Activated T-cell treated with anti-CD3 and anti-CD28 coated beads, Interleukin-2, amount 50 U/mL, for 24 hours (primary cell): ENCODE measurements at regions not wholly inside any gene's neighbourhood (a gene's known extent, or its start where the extent isn't known, plus 50 kb on each side); places are given as distances from the start of the nearest gene placed in this dataset.

ENCODE experiments used
- DNase-seq: peaks from one replicate; pipeline ENCODE4 v3.0.0-alpha.2; 2020
- H3K27ac Mint-ChIP-seq: 2 replicates; pipeline ENCODE4 v1.8.0; 2020; ENCODE audit warnings: mild to moderate bottlenecking, mixed read lengths
- H3K27me3 Mint-ChIP-seq: 2 replicates; pipeline ENCODE4 v1.8.0; 2020; ENCODE audit warnings: mixed read lengths
- H3K36me3 Mint-ChIP-seq: 2 replicates; pipeline ENCODE4 v1.8.0; 2020; ENCODE audit warnings: low read depth, mixed read lengths
- H3K4me1 Mint-ChIP-seq: 2 replicates; pipeline ENCODE4 v1.8.0; 2020; ENCODE audit warnings: low read depth, mixed read lengths
- H3K4me3 Mint-ChIP-seq: 2 replicates; pipeline ENCODE4 v1.8.0; 2020; ENCODE audit warnings: mild to moderate bottlenecking, moderate library complexity, mixed read lengths
- H3K9me3 Mint-ChIP-seq: 2 replicates; pipeline ENCODE4 v1.8.0; 2020; ENCODE audit warnings: mixed read lengths

DNA sequence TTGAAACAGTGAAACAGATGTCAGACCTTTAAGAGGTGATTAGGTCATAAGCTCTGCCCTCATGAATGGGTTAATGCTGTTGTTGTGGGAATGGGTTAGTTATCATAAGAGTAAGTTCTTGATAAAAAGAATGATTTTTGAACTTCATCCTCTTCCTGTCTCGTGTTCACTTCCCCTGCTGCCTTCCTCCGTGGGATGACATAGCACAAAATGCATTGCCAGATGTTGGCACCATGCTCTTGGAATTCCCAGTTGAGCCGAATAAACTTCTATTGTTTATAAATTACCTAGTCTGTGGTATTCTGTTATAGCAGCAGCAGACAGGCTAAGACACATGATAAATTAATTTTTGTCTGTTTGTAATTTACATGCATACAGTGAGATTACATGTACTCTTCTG, 112.0 kb upstream of the LRRC7 start:
- Mint-ChIP-seq H3K27me3 (no peaks in the 10 kb centered on the region), H3K36me3 (no peaks in the 10 kb centered on the region), H3K27ac (no peak overlapping the region), H3K9me3 (peaks cover 18% of the 10 kb centered on the region), H3K4me3 (no peak overlapping the region), H3K4me1 (no peaks in the 10 kb centered on the region)
- DNase-seq, result no peak

- no peaks in the 10 kb centered on the region for H3K36me3 Mint-ChIP-seq
These were observed 108.5 kb upstream of the LRRC7 start for GRCh38 chr1:69459244-69459643.

GRCh38 chr1:69475021-69475420, 92.7 kb upstream of the LRRC7 start:
- peaks cover 13% of the 10 kb centered on the region for H3K9me3 Mint-ChIP-seq
- H3K36me3 Mint-ChIP-seq, result no peaks in the 10 kb centered on the region
- no peak overlapping the region for H3K4me3 Mint-ChIP-seq
- DNase-seq, result no peak
- H3K27ac Mint-ChIP-seq, result no peak overlapping the region
- no peaks in the 10 kb centered on the region for H3K4me1 Mint-ChIP-seq
- H3K27me3 Mint-ChIP-seq, result no peaks in the 10 kb centered on the region

More at GRCh38 chr1:69459244-69459643, 108.5 kb upstream of the LRRC7 start:
- H3K4me1 Mint-ChIP-seq, result no peaks in the 10 kb centered on the region
- no peak for DNase-seq
- H3K9me3 Mint-ChIP-seq, result peaks cover 12% of the 10 kb centered on the region
- no peaks in the 10 kb centered on the region for H3K27me3 Mint-ChIP-seq
- no peak overlapping the region for H3K27ac Mint-ChIP-seq
- H3K4me3 Mint-ChIP-seq, result no peak overlapping the region

DNA sequence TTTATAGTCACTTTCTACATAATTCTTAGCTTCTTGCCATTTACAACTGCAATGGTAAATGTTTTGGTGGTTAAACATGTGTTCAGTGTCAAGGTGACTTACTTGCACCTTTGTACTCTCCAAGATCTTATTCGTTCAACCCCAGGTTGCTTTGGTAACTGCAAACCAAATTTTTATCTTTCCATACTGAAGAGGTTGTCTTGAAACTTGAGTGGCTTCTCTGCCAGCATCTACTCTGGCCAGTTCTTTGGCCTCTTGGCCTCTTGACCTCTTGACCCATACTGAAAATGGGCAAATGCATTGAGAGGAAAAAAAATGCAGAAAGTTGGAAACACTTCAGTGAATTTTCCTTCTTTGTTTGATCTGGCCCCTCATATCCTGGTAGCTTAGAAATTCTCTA, 88.0 kb upstream of the LRRC7 start:
- no peaks in the 10 kb centered on the region for H3K27me3 Mint-ChIP-seq
- no peak for DNase-seq
- H3K27ac Mint-ChIP-seq, result no peak overlapping the region
- H3K4me3 Mint-ChIP-seq, result no peak overlapping the region
- peaks cover 9% of the 10 kb centered on the region for H3K9me3 Mint-ChIP-seq
- H3K36me3 Mint-ChIP-seq, result no peaks in the 10 kb centered on the region
- H3K4me1 Mint-ChIP-seq, result no peaks in the 10 kb centered on the region

DNA sequence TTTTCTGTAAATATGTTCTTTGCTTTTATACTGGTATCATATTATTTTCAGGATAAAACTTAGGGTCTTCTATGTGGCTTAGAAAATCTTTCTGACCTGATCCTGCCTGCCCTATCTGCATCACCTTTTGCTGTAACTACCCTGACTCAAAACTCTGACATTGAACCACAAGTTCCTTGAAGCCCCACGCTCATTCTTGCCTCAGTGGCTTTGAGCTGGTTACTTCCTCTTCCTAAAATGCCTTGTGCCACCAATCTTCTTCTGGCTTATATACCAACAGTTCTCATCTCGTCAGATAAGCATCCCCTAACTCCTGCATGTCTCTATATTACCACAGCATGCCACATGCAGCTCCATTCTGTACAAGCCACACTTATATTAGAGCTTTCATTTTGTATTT, 84.5 kb upstream of the LRRC7 start:
- no peak for DNase-seq
- Mint-ChIP-seq H3K36me3 (no peaks in the 10 kb centered on the region), H3K27me3 (no peaks in the 10 kb centered on the region), H3K9me3 (peaks cover 9% of the 10 kb centered on the region), H3K4me1 (no peaks in the 10 kb centered on the region), H3K27ac (no peak overlapping the region), H3K4me3 (no peak overlapping the region)

DNA sequence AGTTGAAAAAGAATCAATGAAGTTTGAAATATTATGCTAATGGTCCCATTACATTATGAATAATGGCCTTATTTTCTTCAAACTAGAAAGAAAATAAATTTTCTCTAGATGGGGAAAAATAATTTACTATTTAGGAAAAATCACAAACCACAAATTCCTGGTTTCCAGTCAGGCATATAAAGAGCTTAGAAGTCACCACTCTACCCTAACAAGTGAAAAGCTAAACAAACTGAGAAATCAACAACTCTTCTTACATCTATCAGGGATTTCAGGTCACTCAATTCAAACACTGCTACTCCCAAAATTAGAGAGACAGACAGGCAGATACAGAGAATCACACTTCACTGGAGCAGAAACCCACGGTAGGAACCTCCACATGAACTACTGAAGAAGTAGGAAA, 82.1 kb upstream of the LRRC7 start:
- H3K4me1 Mint-ChIP-seq, result no peaks in the 10 kb centered on the region
- H3K9me3 Mint-ChIP-seq, result peaks cover 8% of the 10 kb centered on the region
- H3K27me3 Mint-ChIP-seq, result no peaks in the 10 kb centered on the region
- no peak for DNase-seq
- no peak overlapping the region for H3K4me3 Mint-ChIP-seq
- no peak overlapping the region for H3K27ac Mint-ChIP-seq
- H3K36me3 Mint-ChIP-seq, result no peaks in the 10 kb centered on the region

DNA sequence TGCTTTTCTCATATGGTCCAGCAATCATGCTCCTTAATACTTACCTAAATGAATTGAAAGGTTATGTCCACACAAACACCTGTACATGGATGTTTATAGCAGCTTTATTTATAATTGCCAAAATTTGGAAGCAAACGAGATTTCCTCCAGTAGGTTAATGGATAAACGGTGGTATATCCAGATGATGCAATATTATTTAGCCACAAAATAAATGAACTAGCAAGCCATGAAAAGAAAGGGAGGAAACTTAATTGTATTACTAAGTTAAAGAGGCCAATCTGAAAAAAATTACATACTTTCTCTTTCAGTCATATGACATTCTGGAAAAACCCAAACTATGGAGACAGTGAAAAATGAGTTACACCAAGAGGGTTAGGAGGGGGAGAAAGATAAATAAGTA, 76.3 kb upstream of the LRRC7 start:
- H3K27me3 Mint-ChIP-seq, result no peaks in the 10 kb centered on the region
- no peak for DNase-seq
- H3K27ac Mint-ChIP-seq, result no peak overlapping the region
- no peaks in the 10 kb centered on the region for H3K36me3 Mint-ChIP-seq
- peaks cover 12% of the 10 kb centered on the region for H3K9me3 Mint-ChIP-seq
- H3K4me3 Mint-ChIP-seq, result no peak overlapping the region
- H3K4me1 Mint-ChIP-seq, result no peaks in the 10 kb centered on the region

- H3K27ac Mint-ChIP-seq, result no peak overlapping the region
- no peaks in the 10 kb centered on the region for H3K36me3 Mint-ChIP-seq
- no peak overlapping the region for H3K4me3 Mint-ChIP-seq
- no peak for DNase-seq
- no peaks in the 10 kb centered on the region for H3K4me1 Mint-ChIP-seq
- H3K9me3 Mint-ChIP-seq, result peaks cover 13% of the 10 kb centered on the region
- H3K27me3 Mint-ChIP-seq, result no peaks in the 10 kb centered on the region
These were observed 75.4 kb upstream of the LRRC7 start for GRCh38 chr1:69492286-69492685.

GRCh38 chr1:69494221-69494620, 73.5 kb upstream of the LRRC7 start:
- H3K9me3 Mint-ChIP-seq, result peaks cover 11% of the 10 kb centered on the region
- H3K36me3 Mint-ChIP-seq, result no peaks in the 10 kb centered on the region
- H3K27ac Mint-ChIP-seq, result no peak overlapping the region
- no peak for DNase-seq
- H3K27me3 Mint-ChIP-seq, result no peaks in the 10 kb centered on the region
- H3K4me1 Mint-ChIP-seq, result no peaks in the 10 kb centered on the region
- H3K4me3 Mint-ChIP-seq, result no peak overlapping the region

- Mint-ChIP-seq H3K27ac (no peak overlapping the region), H3K9me3 (peaks cover 3% of the 10 kb centered on the region), H3K4me3 (no peak overlapping the region), H3K4me1 (no peaks in the 10 kb centered on the region), H3K27me3 (no peaks in the 10 kb centered on the region), H3K36me3 (no peaks in the 10 kb centered on the region)
- no peak for DNase-seq
These were observed 70.1 kb upstream of the LRRC7 start for GRCh38 chr1:69497441-69498221.

- Mint-ChIP-seq H3K36me3 (no peaks in the 10 kb centered on the region), H3K9me3 (peaks cover 2% of the 10 kb centered on the region), H3K27ac (no peak overlapping the region), H3K4me1 (no peaks in the 10 kb centered on the region), H3K4me3 (no peak overlapping the region), H3K27me3 (no peaks in the 10 kb centered on the region)
- no peak for DNase-seq
These were observed 69.0 kb upstream of the LRRC7 start for GRCh38 chr1:69498711-69499110.

GRCh38 chr1:69499203-69499803, 68.4 kb upstream of the LRRC7 start:
- Mint-ChIP-seq H3K4me1 (no peaks in the 10 kb centered on the region), H3K27ac (no peak overlapping the region), H3K9me3 (peaks cover 2% of the 10 kb centered on the region), H3K36me3 (no peaks in the 10 kb centered on the region), H3K4me3 (no peak overlapping the region), H3K27me3 (no peaks in the 10 kb centered on the region)
- no peak for DNase-seq

GRCh38 chr1:69502991-69503390, 64.7 kb upstream of the LRRC7 start:
- Mint-ChIP-seq H3K27ac (no peak overlapping the region), H3K4me1 (no peaks in the 10 kb centered on the region), H3K27me3 (no peaks in the 10 kb centered on the region), H3K9me3 (peaks cover 4% of the 10 kb centered on the region), H3K4me3 (no peak overlapping the region), H3K36me3 (no peaks in the 10 kb centered on the region)
- DNase-seq, result no peak

DNA sequence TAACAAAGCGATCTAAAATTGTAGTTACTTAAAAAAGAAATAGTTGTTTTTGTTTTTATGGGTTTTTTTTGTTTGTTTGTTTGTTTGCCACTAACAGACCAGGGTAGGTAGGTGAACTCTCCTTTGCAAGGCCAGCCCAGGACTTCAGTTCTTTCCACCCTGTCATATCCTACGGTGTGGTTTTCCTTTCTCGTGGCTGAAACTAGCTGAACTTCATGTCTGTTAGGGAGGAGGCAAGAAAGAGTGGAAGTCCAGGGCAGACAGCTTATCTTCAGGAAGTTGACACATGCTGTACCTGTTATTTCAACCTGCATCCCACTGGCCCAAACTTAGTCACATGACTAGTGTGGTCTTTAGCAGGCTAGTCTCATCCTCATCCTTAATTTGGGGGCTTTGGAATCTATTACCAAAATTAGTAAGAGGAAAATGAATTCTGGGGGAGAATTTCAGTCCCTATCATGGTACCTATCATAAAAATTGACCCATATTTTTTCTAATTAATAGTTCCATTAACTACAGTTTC, 62.9 kb upstream of the LRRC7 start:
- H3K27ac Mint-ChIP-seq, result no peak overlapping the region
- no peaks in the 10 kb centered on the region for H3K27me3 Mint-ChIP-seq
- DNase-seq, result no peak
- H3K9me3 Mint-ChIP-seq, result peaks cover 4% of the 10 kb centered on the region
- H3K36me3 Mint-ChIP-seq, result no peaks in the 10 kb centered on the region
- H3K4me1 Mint-ChIP-seq, result no peaks in the 10 kb centered on the region
- no peak overlapping the region for H3K4me3 Mint-ChIP-seq

- Mint-ChIP-seq H3K36me3 (no peaks in the 10 kb centered on the region), H3K27ac (no peak overlapping the region), H3K4me1 (no peaks in the 10 kb centered on the region), H3K27me3 (no peaks in the 10 kb centered on the region), H3K4me3 (no peak overlapping the region), H3K9me3 (peaks cover 4% of the 10 kb centered on the region)
- no peak for DNase-seq
These were observed 61.4 kb upstream of the LRRC7 start for GRCh38 chr1:69506311-69506710.
